ENCODE measurements at regions not wholly inside any gene's neighbourhood (a gene's known extent, or its start where the extent isn't known, plus 50 kb on each side); places are given as distances from the start of the nearest gene placed in this dataset.
"Not testable (repeated sequence)": the region's sequence is repeated elsewhere in the genome, so short reads cannot be mapped to it uniquely, and the experiment has no call there.

- no peak for ATAC-seq
- CTCF ChIA-PET: no interaction called here
- POLR2A ChIA-PET: no interaction called here
- DNase-seq: no peak
- no peak overlapping the region for H3K27ac Mint-ChIP-seq
- no peaks in the 10 kb centered on the region for H3K36me3 Mint-ChIP-seq (ENCODE audit: low read depth)
- H3K4me1 Mint-ChIP-seq (ENCODE audit: low read depth): no peaks in the 10 kb centered on the region
- H3K9me3 Mint-ChIP-seq (ENCODE audit: insufficient read depth): no peaks in the 10 kb centered on the region
- no peak overlapping the region for H3K4me3 Mint-ChIP-seq
- no peaks in the 10 kb centered on the region for H3K27me3 Mint-ChIP-seq (ENCODE audit: low read depth)
Observed at GRCh38 chr4:115454228-115454627, 340.8 kb upstream of the NDST4 start.

DNA sequence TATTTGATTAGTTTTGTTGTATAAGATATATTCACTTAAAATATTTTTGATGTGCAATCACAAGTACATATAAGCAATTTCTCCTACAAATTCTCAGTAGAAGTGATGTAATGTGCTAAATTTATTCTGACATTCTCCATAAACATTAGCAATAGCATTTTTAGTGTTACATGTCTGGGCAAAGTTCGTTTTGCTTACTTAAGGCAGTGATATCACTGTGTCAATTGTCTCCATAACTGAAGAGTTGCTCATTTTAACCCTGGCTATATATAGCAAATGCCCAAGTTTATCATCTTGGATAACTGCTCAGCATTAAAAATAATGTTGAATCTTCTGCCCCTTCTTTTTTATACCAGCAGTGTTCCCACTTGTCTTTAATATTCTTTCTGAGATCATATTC, 340.0 kb upstream of the NDST4 start:
- ChIA-PET POLR2A (no interaction called here), CTCF (no interaction called here)
- no peaks in the 10 kb centered on the region for H3K4me1 Mint-ChIP-seq (ENCODE audit: low read depth)
- H3K36me3 Mint-ChIP-seq (ENCODE audit: low read depth): no peaks in the 10 kb centered on the region
- DNase-seq (no peak), ATAC-seq (no peak)
- no peak overlapping the region for H3K27ac Mint-ChIP-seq
- no peaks in the 10 kb centered on the region for H3K27me3 Mint-ChIP-seq (ENCODE audit: low read depth)
- no peak overlapping the region for H3K4me3 Mint-ChIP-seq
- no peaks in the 10 kb centered on the region for H3K9me3 Mint-ChIP-seq (ENCODE audit: insufficient read depth)

DNA sequence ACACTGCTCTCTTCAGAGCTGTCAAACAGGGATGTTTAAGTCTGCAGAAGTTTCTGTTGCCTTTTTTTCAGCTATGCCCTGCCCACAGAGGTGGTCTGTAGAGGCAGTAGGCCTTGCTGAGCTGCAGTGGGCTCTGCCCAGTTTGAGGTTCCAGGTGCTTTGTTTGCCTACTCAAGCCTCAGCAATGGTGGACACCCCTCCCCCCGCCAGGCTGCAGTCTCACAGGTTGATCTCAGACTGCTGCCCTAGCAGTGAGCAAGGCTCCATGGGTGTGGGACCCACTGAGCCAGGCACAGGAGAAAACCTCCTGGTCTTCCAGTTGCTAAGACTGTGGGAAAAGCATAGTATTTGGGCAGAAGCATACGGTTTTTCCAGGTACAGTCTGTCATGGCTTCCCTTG, 338.8 kb upstream of the NDST4 start:
- H3K9me3 Mint-ChIP-seq (ENCODE audit: insufficient read depth); H3K27me3 Mint-ChIP-seq (ENCODE audit: low read depth); H3K27ac Mint-ChIP-seq; H3K4me3 Mint-ChIP-seq; CTCF ChIA-PET; H3K4me1 Mint-ChIP-seq (ENCODE audit: low read depth); POLR2A ChIA-PET; DNase-seq; H3K36me3 Mint-ChIP-seq (ENCODE audit: low read depth); ATAC-seq: not testable (repeated sequence)

- ChIA-PET POLR2A (no interaction called here), CTCF (no interaction called here)
- no peak overlapping the region for H3K4me3 Mint-ChIP-seq
- H3K36me3 Mint-ChIP-seq (ENCODE audit: low read depth): no peaks in the 10 kb centered on the region
- H3K9me3 Mint-ChIP-seq (ENCODE audit: insufficient read depth): no peaks in the 10 kb centered on the region
- no peaks in the 10 kb centered on the region for H3K4me1 Mint-ChIP-seq (ENCODE audit: low read depth)
- DNase-seq: no peak
- no peaks in the 10 kb centered on the region for H3K27me3 Mint-ChIP-seq (ENCODE audit: low read depth)
- no peak for ATAC-seq
- no peak overlapping the region for H3K27ac Mint-ChIP-seq
Observed at GRCh38 chr4:115437739-115438138, 324.3 kb upstream of the NDST4 start.

- no peaks in the 10 kb centered on the region for H3K4me1 Mint-ChIP-seq (ENCODE audit: low read depth)
- no peaks in the 10 kb centered on the region for H3K9me3 Mint-ChIP-seq (ENCODE audit: insufficient read depth)
- no peak overlapping the region for H3K27ac Mint-ChIP-seq
- no peak overlapping the region for H3K4me3 Mint-ChIP-seq
- ATAC-seq: no peak
- POLR2A ChIA-PET: no interaction called here
- H3K27me3 Mint-ChIP-seq (ENCODE audit: low read depth): no peaks in the 10 kb centered on the region
- DNase-seq: no peak
- CTCF ChIA-PET: no interaction called here
- no peaks in the 10 kb centered on the region for H3K36me3 Mint-ChIP-seq (ENCODE audit: low read depth)
Observed at GRCh38 chr4:115433491-115433890, 320.1 kb upstream of the NDST4 start.

DNA sequence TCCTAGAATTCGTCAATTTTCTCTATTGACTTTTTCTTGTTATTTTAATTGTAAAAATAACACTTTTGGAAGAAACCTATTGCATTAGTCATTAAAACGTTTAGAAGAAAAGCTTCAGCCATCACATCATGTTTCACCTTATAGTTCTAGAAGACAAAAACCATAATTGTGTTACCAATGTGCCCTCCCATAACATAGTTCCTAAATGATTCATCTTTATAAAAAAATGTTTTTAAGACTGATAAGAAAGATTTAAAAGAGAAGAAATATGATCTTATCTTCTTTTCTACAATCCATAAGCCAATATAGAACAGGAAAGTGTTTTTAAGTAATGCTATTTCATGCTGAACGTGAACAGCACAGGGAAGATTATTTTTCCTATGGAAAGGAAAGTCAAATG, 316.6 kb upstream of the NDST4 start:
- ChIA-PET CTCF (no interaction called here), POLR2A (no interaction called here)
- ATAC-seq (no peak), DNase-seq (no peak)
- Mint-ChIP-seq H3K4me3 (no peak overlapping the region), H3K27me3 (ENCODE audit: low read depth) (no peaks in the 10 kb centered on the region), H3K4me1 (ENCODE audit: low read depth) (no peaks in the 10 kb centered on the region), H3K9me3 (ENCODE audit: insufficient read depth) (no peaks in the 10 kb centered on the region), H3K36me3 (ENCODE audit: low read depth) (no peaks in the 10 kb centered on the region), H3K27ac (no peak overlapping the region)

GRCh38 chr4:115428455-115428854, 315.0 kb upstream of the NDST4 start:
- no peaks in the 10 kb centered on the region for H3K4me1 Mint-ChIP-seq (ENCODE audit: low read depth)

DNA sequence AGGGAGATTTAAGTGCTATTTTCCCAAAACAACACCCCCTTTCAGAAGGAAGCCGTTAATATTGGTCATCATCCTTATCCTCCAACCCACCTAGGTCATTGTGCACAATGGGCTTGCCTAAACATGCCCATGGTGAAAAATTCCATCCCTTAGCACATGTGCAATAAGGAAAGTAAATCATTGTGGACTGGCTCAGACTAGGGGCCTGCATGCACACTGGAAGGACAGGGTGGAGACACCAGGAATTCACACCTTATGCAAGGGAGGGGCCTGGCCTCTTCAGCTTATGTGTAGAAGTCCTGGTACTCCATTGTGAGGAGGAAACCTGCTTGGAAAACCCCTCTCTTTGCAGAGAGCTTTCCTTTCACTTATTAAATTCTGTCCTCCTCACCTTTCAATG, 311.4 kb upstream of the NDST4 start:
- no peaks in the 10 kb centered on the region for H3K36me3 Mint-ChIP-seq (ENCODE audit: low read depth)
- H3K27ac Mint-ChIP-seq: no peak overlapping the region
- H3K4me1 Mint-ChIP-seq (ENCODE audit: low read depth): no peaks in the 10 kb centered on the region
- ATAC-seq: no peak
- ChIA-PET POLR2A (no interaction called here), CTCF (no interaction called here)
- DNase-seq: no peak
- no peaks in the 10 kb centered on the region for H3K9me3 Mint-ChIP-seq (ENCODE audit: insufficient read depth)
- H3K27me3 Mint-ChIP-seq (ENCODE audit: low read depth): no peaks in the 10 kb centered on the region
- no peak overlapping the region for H3K4me3 Mint-ChIP-seq

More at GRCh38 chr4:115428455-115428854, 315.0 kb upstream of the NDST4 start:
- Mint-ChIP-seq H3K9me3 (ENCODE audit: insufficient read depth) (no peaks in the 10 kb centered on the region), H3K27ac (no peak overlapping the region), H3K36me3 (ENCODE audit: low read depth) (no peaks in the 10 kb centered on the region), H3K4me3 (no peak overlapping the region), H3K27me3 (ENCODE audit: low read depth) (no peaks in the 10 kb centered on the region)
- CTCF ChIA-PET: no interaction called here
- ATAC-seq (no peak), DNase-seq (no peak)
- POLR2A ChIA-PET: no interaction called here

- H3K27ac Mint-ChIP-seq: no peak overlapping the region
- no peaks in the 10 kb centered on the region for H3K36me3 Mint-ChIP-seq (ENCODE audit: low read depth)
- POLR2A ChIA-PET: no interaction called here
- H3K4me1 Mint-ChIP-seq (ENCODE audit: low read depth): no peaks in the 10 kb centered on the region
- H3K27me3 Mint-ChIP-seq (ENCODE audit: low read depth): no peaks in the 10 kb centered on the region
- DNase-seq (no peak), ATAC-seq (no peak)
- CTCF ChIA-PET: no interaction called here
- H3K9me3 Mint-ChIP-seq (ENCODE audit: insufficient read depth): no peaks in the 10 kb centered on the region
- no peak overlapping the region for H3K4me3 Mint-ChIP-seq
Observed at GRCh38 chr4:115418635-115419396, 305.4 kb upstream of the NDST4 start.

DNA sequence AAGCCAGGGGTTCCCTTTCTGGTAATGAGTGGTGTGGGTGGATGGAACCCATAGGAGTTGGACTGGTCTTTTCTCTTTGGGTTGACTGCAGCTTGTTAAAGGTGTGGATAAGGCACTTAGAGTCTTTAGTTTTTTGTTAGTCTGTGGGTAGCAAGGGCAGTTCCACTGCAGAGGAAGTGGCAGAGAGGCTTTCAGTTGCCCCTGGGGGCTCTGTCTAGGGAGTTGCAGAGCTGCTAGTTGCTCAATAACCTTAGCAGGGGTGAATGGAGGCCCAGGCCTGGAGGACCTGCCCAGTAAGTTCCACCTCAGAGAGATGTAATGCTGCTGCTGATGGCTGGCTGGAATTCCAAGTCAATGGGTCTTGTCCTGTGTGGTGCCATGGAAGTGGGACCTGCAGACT, 282.6 kb upstream of the NDST4 start:
- Mint-ChIP-seq H3K36me3 (ENCODE audit: low read depth) (no peaks in the 10 kb centered on the region), H3K4me3 (no peak overlapping the region), H3K9me3 (ENCODE audit: insufficient read depth) (peaks cover 5% of the 10 kb centered on the region), H3K27ac (no peak overlapping the region), H3K4me1 (ENCODE audit: low read depth) (no peaks in the 10 kb centered on the region), H3K27me3 (ENCODE audit: low read depth) (no peaks in the 10 kb centered on the region)
- CTCF ChIA-PET: no interaction called here
- no peak for ATAC-seq
- POLR2A ChIA-PET: no interaction called here
- no peak for DNase-seq

DNA sequence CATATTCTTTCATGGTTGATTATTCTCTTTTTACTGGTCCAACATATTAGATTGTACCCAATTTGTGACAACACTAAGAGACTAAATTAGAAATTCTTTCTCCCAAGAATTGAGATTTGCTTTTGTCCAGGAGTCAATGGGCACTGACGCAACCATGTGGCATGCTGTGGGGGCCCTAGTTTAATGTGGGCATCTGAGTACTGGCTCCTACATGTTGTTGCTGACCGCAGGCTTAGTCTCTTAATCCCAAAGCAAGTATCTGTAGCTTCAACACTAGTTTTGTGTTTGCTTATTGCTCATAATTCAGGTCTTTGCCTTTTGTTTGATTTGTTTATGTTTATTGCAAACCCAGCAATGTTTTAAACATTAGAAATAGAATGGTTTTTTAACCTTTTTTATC, 263.4 kb upstream of the NDST4 start:
- DNase-seq: no peak
- no peaks in the 10 kb centered on the region for H3K27me3 Mint-ChIP-seq (ENCODE audit: low read depth)
- ChIA-PET POLR2A (no interaction called here), CTCF (no interaction called here)
- H3K27ac Mint-ChIP-seq: no peak overlapping the region
- H3K36me3 Mint-ChIP-seq (ENCODE audit: low read depth): no peaks in the 10 kb centered on the region
- H3K4me3 Mint-ChIP-seq: no peak overlapping the region
- no peaks in the 10 kb centered on the region for H3K4me1 Mint-ChIP-seq (ENCODE audit: low read depth)
- no peaks in the 10 kb centered on the region for H3K9me3 Mint-ChIP-seq (ENCODE audit: insufficient read depth)
- no peak for ATAC-seq

DNA sequence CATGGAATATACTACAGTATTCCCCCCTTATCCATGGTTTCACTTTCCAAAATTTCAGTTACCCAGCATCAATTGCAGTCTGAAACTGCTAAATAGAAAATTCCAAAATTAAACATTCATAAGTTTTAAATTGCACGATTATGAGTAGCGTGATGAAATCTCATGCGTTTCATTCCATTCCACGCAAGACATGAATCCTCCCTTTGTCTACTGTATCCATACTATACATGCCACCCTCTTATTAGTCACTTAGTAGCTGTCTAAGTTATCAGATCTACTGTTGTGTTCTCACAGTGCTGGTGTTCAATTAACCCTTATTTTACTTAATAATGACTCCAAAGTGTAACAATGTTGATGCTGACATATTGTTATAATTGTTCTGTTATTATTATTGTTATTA, 261.2 kb upstream of the NDST4 start:
- ATAC-seq (no peak), DNase-seq (no peak)
- H3K9me3 Mint-ChIP-seq (ENCODE audit: insufficient read depth): no peaks in the 10 kb centered on the region
- no peak overlapping the region for H3K4me3 Mint-ChIP-seq
- no peak overlapping the region for H3K27ac Mint-ChIP-seq
- no peaks in the 10 kb centered on the region for H3K36me3 Mint-ChIP-seq (ENCODE audit: low read depth)
- POLR2A ChIA-PET: no interaction called here
- CTCF ChIA-PET: no interaction called here
- H3K4me1 Mint-ChIP-seq (ENCODE audit: low read depth): no peaks in the 10 kb centered on the region
- no peaks in the 10 kb centered on the region for H3K27me3 Mint-ChIP-seq (ENCODE audit: low read depth)

GRCh38 chr4:115370490-115370889, 257.1 kb upstream of the NDST4 start:
- Mint-ChIP-seq H3K27ac (no peak overlapping the region), H3K36me3 (ENCODE audit: low read depth) (no peaks in the 10 kb centered on the region), H3K27me3 (ENCODE audit: low read depth) (no peaks in the 10 kb centered on the region), H3K4me3 (no peak overlapping the region), H3K4me1 (ENCODE audit: low read depth) (no peaks in the 10 kb centered on the region), H3K9me3 (ENCODE audit: insufficient read depth) (no peaks in the 10 kb centered on the region)
- no peak for ATAC-seq
- ChIA-PET POLR2A (no interaction called here), CTCF (no interaction called here)
- no peak for DNase-seq
